VCaP (cell line): ENCODE measurements at regions not wholly inside any gene's neighbourhood (a gene's known extent, or its start where the extent isn't known, plus 50 kb on each side); places are given as distances from the start of the nearest gene placed in this dataset.

ENCODE experiments used
- H3K27ac ChIP-seq: fragments of 450-650 bp; 2 replicates; pipeline ENCODE4 v1.5.1; 2017
- CTCF ChIP-seq: fragments of 450-650 bp; conservative IDR thresholded peaks from 2 replicates; pipeline ENCODE4 v1.5.1; 2017; ENCODE audit warnings: mild to moderate bottlenecking, moderate library complexity

- no peak for TF ChIP-seq CTCF
Measured at GRCh38 chr2:137801228-137801627, 163.0 kb upstream of the HNMT start.

GRCh38 chr2:137802038-137802437, 162.2 kb upstream of the HNMT start:
- no peak overlapping the region for H3K27ac ChIP-seq
- TF ChIP-seq CTCF: no peak

More at GRCh38 chr2:137801228-137801627, 163.0 kb upstream of the HNMT start:
- H3K27ac ChIP-seq: no peak overlapping the region

GRCh38 chr2:137806068-137806805, 158.0 kb upstream of the HNMT start:
- no peak overlapping the region for H3K27ac ChIP-seq
- TF ChIP-seq CTCF: no peak

GRCh38 chr2:137809252-137809651, 155.0 kb upstream of the HNMT start:
- no peak for TF ChIP-seq CTCF

GRCh38 chr2:137809837-137810236, 154.4 kb upstream of the HNMT start:
- H3K27ac ChIP-seq: no peak overlapping the region
- no peak for TF ChIP-seq CTCF

More at GRCh38 chr2:137809252-137809651, 155.0 kb upstream of the HNMT start:
- no peak overlapping the region for H3K27ac ChIP-seq

GRCh38 chr2:137812517-137812916, 151.8 kb upstream of the HNMT start:
- no peak overlapping the region for H3K27ac ChIP-seq
- TF ChIP-seq CTCF: no peak

GRCh38 chr2:137813176-137813575, 151.1 kb upstream of the HNMT start:
- no peak for TF ChIP-seq CTCF
- no peak overlapping the region for H3K27ac ChIP-seq
